ENCODE measurements at regions not wholly inside any gene's neighbourhood (a gene's known extent, or its start where the extent isn't known, plus 50 kb on each side); places are given as distances from the start of the nearest gene placed in this dataset.

DNA sequence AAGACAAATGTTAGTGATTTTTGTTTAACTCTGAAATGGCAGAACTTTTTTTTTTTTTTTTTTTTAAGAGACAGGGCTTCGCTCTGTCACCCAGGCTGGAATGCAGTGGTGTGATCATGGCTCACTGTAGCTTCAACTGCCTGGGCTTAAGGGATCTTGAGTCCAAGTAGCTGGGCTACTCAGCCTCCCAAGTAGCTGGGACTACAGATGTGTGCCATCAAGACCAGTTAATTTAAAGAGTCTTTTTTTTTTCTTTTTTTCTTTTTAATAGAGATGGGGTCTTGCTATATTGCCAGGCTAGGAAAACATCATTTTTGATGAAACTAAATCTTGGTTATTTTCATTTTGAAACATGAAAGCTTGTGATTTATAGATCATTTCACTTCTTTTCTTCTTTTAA, 91.6 kb upstream of the PTCH1 start:
- Histone ChIP-seq H3K4me3 (ENCODE audit: low read length) (no peak overlapping the region), H3K36me3 (ENCODE audit: insufficient read depth, low read length) (no peaks in the 10 kb centered on the region), H3K4me1 (ENCODE audit: insufficient read depth, low read length) (no peaks in the 10 kb centered on the region), H3K27me3 (ENCODE audit: control insufficient read depth in 1 of 2, insufficient read depth in 2 of 2, low read length in 2 of 2) (no peaks in the 10 kb centered on the region), H3K27ac (ENCODE audit: low read depth in 1 of 2, low read length in 2 of 2) (no peak overlapping the region), H3K9me3 (ENCODE audit: control insufficient read depth in 1 of 2, insufficient read depth in 1 of 2, low read length in 2 of 2) (no peaks in the 10 kb centered on the region)
- Mint-ChIP-seq H3K36me3 (ENCODE audit: low read depth) (no peaks in the 10 kb centered on the region), H3K27me3 (no peaks in the 10 kb centered on the region), H3K4me3 (no peak overlapping the region), H3K9me3 (no peaks in the 10 kb centered on the region), H3K4me1 (ENCODE audit: low read depth) (no peaks in the 10 kb centered on the region), H3K27ac (no peak overlapping the region)
- ChIA-PET CTCF (no interaction called here), POLR2A (no interaction called here)
- ATAC-seq (ENCODE audit: poor library complexity): no peak
- intact Hi-C loops (cut with DNase I, micrococcal nuclease): no loop called here
- no peak for DNase-seq
- TF ChIP-seq, protein P1, sequence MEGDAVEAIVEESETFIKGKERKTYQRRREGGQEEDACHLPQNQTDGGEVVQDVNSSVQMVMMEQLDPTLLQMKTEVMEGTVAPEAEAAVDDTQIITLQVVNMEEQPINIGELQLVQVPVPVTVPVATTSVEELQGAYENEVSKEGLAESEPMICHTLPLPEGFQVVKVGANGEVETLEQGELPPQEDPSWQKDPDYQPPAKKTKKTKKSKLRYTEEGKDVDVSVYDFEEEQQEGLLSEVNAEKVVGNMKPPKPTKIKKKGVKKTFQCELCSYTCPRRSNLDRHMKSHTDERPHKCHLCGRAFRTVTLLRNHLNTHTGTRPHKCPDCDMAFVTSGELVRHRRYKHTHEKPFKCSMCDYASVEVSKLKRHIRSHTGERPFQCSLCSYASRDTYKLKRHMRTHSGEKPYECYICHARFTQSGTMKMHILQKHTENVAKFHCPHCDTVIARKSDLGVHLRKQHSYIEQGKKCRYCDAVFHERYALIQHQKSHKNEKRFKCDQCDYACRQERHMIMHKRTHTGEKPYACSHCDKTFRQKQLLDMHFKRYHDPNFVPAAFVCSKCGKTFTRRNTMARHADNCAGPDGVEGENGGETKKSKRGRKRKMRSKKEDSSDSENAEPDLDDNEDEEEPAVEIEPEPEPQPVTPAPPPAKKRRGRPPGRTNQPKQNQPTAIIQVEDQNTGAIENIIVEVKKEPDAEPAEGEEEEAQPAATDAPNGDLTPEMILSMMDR (IDR thresholded peaks at IDR 0.05): no peak

DNA sequence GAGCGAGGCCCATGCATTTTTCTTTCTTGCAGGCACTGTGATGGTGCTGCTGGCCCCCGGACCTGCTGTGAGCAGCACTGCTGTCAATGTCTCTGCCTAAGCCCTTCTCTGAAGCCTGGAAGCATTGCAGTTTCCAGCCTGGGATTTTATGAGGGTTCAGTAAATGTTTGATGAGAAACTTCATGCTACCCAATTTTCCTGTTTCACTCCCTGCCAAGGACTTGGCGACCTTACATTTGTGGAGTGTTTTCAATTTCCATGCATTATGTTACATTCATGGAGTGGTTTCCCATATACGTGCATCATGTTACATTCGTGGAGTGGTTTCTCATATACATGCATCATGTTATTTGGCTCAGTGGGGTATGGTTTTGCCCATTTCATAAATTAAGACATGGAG, 90.7 kb upstream of the PTCH1 start:
- no peak overlapping the region for H3K4me3 Mint-ChIP-seq
- H3K9me3 Mint-ChIP-seq: no peaks in the 10 kb centered on the region
- H3K4me1 Mint-ChIP-seq (ENCODE audit: low read depth): no peaks in the 10 kb centered on the region
- no peak overlapping the region for H3K27ac Mint-ChIP-seq
- Histone ChIP-seq H3K4me3 (ENCODE audit: low read length) (no peak overlapping the region), H3K9me3 (ENCODE audit: control insufficient read depth in 1 of 2, insufficient read depth in 1 of 2, low read length in 2 of 2) (no peaks in the 10 kb centered on the region), H3K27me3 (ENCODE audit: control insufficient read depth in 1 of 2, insufficient read depth in 2 of 2, low read length in 2 of 2) (no peaks in the 10 kb centered on the region), H3K4me1 (ENCODE audit: insufficient read depth, low read length) (no peaks in the 10 kb centered on the region), H3K36me3 (ENCODE audit: insufficient read depth, low read length) (no peaks in the 10 kb centered on the region), H3K27ac (ENCODE audit: low read depth in 1 of 2, low read length in 2 of 2) (no peak overlapping the region)
- ATAC-seq (ENCODE audit: poor library complexity) (no peak), DNase-seq (no peak)
- POLR2A ChIA-PET: no interaction called here
- no peaks in the 10 kb centered on the region for H3K36me3 Mint-ChIP-seq (ENCODE audit: low read depth)
- intact Hi-C loops (cut with DNase I, micrococcal nuclease): no loop called here
- H3K27me3 Mint-ChIP-seq: no peaks in the 10 kb centered on the region
- CTCF ChIA-PET: no interaction called here
- TF ChIP-seq, protein P1 (IDR thresholded peaks at IDR 0.05): no peak

DNA sequence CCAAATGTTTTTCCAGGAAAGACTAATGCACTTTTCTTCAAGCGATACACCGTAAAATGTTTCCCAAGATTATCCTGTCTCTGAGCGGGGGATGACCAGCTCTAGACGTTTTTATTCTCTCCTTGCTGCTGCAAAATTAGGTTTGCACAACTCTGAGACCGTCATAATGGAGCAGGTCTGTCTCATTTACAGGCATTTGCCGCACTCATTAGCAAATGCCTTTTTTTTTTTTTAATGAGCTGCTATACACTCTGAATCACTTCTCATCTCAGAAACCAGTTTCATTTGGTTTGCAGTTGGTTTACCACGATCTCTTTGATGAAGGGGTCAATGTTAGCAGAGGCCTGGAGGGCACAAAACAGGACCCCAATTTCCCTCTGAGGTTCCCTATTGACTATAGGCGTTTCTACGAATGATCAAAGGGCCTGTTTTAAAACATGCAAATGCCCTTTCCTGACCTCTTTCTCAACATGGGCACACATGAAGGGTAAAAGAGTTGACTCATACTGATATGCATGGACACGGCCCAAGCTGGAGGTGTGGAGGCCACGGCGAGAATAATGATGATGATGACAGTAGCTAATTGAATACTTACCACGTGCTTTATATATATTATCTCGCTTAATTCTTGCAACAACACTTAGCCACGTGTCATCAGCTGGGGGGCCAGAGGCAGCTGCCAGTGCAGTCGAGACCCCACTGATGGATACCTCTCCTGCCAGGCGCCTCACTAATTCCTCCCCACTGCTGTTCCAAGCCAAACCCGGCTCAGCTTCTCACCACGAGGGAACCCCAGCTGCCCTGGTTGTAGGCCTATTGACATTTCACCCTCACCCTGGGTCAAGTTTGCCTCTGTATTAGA, 89.9 kb upstream of the PTCH1 start:
- no peaks in the 10 kb centered on the region for H3K4me1 Mint-ChIP-seq (ENCODE audit: low read depth)
- CTCF ChIA-PET: no interaction called here
- POLR2A ChIA-PET: no interaction called here
- no peaks in the 10 kb centered on the region for H3K27me3 Mint-ChIP-seq
- no peaks in the 10 kb centered on the region for H3K36me3 ChIP-seq (ENCODE audit: insufficient read depth, low read length)
- ATAC-seq (ENCODE audit: poor library complexity): no peak
- no peaks in the 10 kb centered on the region for H3K27me3 ChIP-seq (ENCODE audit: control insufficient read depth in 1 of 2, insufficient read depth in 2 of 2, low read length in 2 of 2)
- no peaks in the 10 kb centered on the region for H3K9me3 ChIP-seq (ENCODE audit: control insufficient read depth in 1 of 2, insufficient read depth in 1 of 2, low read length in 2 of 2)
- no peak for DNase-seq
- no peaks in the 10 kb centered on the region for H3K9me3 Mint-ChIP-seq
- TF ChIP-seq, protein P1 (IDR thresholded peaks at IDR 0.05): no peak
- H3K4me1 ChIP-seq (ENCODE audit: insufficient read depth, low read length): no peaks in the 10 kb centered on the region
- no peak overlapping the region for H3K27ac Mint-ChIP-seq
- H3K4me3 ChIP-seq (ENCODE audit: low read length): no peak overlapping the region
- no peaks in the 10 kb centered on the region for H3K36me3 Mint-ChIP-seq (ENCODE audit: low read depth)
- H3K27ac ChIP-seq (ENCODE audit: low read depth in 1 of 2, low read length in 2 of 2): no peak overlapping the region
- intact Hi-C loops (cut with DNase I, micrococcal nuclease): no loop called here
- no peak overlapping the region for H3K4me3 Mint-ChIP-seq
